GM21825 (cell line): ENCODE measurements at regions not wholly inside any gene's neighbourhood (a gene's known extent, or its start where the extent isn't known, plus 50 kb on each side); places are given as distances from the start of the nearest gene placed in this dataset.

Experiments
- ATAC-seq: cut with Tn5 transposase; IDR thresholded peaks from one replicate; pipeline ENCODE4 v1.9.1; 2021; ENCODE audit warnings: mild to moderate bottlenecking, moderate library complexity; ENCODE audit not compliant: unreplicated experiment

GRCh38 chrX:16436348-16437188, 213.4 kb upstream of the S100G start:
- ATAC-seq: peak; percentile 75

GRCh38 chrX:16440446-16440845, 209.5 kb upstream of the S100G start:
- no peak for ATAC-seq

- ATAC-seq: no peak
Observed at GRCh38 chrX:16444353-16444752, 205.6 kb upstream of the S100G start.

DNA sequence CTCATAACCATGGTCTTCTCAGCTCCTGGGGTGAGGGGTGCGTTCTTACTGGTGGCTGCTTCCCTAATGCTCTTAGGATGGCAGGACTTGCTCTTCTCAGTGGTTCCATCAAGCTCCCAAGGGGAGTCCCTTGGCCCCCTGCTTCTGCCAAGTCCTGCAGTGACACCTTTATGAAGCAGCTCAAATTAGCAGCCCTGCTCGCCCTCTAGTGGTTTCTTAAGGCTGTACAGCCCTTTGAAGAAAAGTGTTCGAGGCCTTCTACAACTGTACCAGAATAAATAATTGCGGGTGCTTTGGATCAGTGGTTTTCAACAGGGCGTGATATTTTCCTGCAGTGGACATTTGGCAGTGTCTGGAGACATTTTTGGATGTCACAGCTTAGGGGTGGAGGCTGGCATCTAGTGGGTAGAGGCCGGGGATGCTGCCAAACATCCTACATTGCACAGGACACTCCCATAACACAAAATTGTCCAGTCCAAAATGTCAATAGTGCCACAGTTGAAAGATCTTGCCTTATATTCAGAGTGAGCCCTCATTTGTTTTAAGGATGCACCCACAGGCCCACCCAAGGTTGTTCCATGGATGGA, 204.7 kb upstream of the S100G start:
- ATAC-seq: peak; percentile 52

DNA sequence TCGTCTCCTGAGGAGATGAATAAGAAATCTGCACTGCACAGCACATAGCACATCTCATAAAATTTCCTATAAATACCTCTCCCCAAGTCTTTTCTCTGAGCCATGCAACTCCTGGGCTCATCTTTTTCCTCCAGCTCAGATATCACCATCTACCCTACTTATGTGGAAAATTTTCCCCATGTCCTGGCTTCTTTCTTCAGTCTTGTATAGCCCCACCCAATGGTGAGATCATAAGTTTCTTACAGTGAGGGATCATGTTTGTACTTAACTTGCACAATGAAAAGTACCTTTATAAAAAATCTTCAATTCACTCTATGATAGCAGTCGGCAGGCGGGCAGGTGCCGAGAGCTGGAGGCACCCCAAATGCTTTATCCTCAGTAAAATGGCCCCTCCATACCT, 198.6 kb upstream of the S100G start:
- ATAC-seq: no peak

DNA sequence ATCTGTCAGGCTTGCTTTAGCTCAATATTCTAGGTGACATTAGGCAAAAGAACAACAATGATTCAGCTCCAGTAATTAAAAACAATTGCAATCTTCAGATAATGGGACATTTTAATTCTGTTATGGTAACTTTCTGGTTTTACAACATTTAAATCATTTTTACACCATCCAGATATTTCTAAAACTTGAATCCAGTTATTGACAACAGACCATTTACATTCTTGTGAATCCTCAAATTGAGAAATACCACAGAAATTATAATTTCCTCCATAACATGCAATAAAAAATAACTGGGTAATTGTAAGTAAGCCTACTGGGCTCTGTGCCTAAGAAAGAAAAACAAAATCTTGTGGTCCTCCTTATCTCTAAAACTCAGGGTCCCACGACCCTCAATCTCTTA, 195.0 kb upstream of the S100G start:
- no peak for ATAC-seq

GRCh38 chrX:16457239-16457638, 192.7 kb upstream of the S100G start:
- ATAC-seq: no peak

DNA sequence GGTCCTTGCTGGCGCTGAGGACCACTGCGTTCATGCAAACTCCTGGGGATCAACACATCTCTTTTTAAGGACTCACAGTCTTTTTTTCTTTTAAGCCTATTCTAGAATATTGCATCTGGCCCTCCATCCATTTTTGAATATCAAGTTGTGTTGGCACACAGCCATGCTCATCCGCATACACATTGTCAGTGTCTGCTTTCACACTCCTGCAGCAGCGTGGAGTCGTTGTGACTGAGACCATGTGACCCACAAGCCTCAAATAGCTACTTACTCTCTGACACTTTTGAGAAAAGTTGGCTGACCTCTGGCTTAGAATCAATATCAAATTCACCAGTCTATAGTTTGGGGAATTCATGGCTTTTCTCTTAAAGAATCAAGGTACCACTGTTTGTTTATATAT, 191.8 kb upstream of the S100G start:
- ATAC-seq: no peak

- no peak for ATAC-seq
Observed at GRCh38 chrX:16459008-16459407, 190.9 kb upstream of the S100G start.

GRCh38 chrX:16461968-16462367, 188.0 kb upstream of the S100G start:
- no peak for ATAC-seq

GRCh38 chrX:16462912-16463311, 187.0 kb upstream of the S100G start:
- no peak for ATAC-seq

DNA sequence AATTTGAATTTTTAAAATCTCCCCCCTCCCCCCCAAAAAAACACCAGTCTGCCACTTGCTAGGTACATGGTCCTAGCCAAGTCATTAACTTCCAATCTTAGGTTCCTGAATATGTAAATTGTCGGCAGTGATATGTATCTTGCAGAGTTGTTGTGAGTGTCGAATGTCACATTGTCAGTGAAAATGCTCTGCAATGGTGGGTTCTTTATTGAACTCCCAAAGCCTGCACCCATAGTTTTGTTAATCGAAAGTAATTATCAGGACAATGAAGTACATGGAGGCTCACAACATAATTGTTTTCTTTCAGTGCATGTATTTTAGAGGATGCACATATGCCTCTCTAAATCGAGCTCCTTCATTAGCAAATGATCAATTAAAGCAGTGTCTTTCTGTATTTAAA, 185.6 kb upstream of the S100G start:
- no peak for ATAC-seq

DNA sequence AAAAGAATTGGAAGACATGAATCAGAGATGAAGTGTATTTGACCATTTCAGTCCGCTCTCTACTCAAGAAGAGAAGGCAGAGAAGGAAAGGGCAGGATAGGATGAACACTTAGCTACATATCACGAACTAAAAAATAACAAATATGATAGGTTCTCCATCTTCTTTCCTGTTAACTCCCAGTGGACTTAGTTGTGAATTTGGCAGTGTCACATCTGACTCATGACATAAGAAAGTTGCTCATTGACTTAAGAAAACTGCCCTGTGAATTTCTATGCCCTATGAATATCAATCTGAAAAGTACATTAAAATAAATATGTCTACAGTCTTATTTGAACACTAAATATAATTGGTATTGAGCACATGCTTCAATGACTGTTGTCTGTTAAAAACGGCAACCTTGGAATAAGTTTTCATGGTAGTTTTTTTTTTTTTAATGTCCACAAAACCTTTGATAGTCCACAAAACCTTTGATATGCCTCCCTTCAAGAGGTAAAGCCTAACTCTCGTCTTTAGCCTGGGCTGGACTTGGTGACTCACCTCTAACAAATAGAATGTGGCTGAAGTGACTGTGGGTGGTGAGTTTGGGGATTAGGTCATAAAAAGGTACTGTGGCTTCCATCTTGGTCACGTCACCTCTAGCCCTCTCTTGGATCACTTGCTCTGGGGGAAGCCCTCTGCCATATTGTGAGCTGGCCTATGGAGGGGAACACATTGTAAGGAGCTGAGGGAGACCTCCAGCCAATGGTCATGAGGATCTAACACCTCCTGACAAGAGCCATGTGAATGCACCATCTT, 184.7 kb upstream of the S100G start:
- no peak for ATAC-seq

GRCh38 chrX:16466640-16467432, 183.1 kb upstream of the S100G start:
- ATAC-seq: no peak

DNA sequence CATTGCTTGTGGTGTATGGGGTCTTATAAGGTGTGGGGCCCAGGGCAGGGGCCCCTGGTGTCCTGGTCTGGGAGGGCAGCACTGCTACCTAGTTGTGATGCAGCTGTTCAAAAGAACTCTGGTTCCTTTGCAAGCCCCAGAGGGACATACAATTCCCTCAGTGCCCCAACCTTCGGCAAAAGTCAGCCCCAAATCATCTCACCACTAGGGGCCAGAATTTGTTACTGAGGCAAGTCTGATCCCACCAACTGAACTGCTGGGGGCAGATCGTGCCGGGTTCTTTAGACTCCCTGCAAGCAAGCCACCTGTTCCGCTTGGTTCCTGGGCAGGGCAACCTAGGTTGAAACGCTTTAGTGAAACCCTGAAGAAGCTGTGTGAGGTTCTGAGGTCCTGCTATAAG, 180.1 kb upstream of the S100G start:
- no peak for ATAC-seq

GRCh38 chrX:16472345-16472744, 177.6 kb upstream of the S100G start:
- ATAC-seq: no peak

GRCh38 chrX:16474511-16474910, 175.4 kb upstream of the S100G start:
- ATAC-seq: no peak

DNA sequence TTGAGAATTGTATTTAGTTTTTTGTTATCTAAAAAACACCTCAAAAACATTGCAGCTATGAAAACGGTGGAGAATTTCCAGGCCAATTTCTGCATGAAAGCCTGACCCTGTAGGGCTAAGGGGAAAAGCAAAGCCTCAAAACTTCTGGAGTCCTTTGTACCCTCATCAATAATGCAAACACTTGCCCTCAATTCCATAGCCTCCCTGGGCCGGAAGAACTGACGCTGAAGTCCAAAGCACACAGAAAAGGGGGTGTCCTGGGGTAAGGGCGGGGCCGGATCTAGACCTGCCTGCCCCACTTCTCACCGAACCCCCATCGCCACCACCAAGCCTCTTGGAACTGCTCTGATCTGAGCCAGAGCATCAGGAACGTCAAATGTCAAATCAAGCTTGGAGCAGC, 173.9 kb upstream of the S100G start:
- ATAC-seq: no peak

- ATAC-seq: no peak
Observed at GRCh38 chrX:16476692-16477091, 173.3 kb upstream of the S100G start.

DNA sequence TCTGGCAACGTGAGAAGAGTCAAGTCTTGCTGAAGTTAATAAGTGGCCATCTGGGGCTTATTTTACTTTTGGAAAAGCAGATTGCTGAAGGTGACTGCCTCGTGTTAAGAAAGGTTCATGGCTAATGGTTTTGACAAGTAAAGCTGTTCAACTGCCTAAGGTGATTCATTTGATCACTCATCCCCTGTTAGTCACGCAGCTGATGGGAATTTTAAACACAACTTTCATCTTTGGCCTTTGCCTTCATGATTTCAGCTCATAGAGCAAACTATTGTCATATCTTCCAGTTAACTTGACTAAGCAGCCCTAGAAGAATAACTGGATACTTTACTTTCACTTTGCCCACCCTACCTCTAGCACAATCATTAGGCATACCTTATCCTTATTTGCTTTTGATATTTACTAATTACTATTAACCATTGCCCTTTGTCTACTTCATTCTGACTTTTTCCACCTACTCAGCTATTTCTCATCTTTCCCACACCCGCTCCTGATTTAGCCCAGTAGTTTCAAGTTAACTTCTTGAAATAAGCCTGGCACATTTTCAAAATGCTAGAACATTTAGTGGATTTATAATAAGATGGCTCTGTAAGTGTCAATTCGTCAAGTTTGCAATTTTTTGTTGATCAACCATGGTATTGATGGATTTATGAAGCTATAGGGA, 170.6 kb upstream of the S100G start:
- ATAC-seq: no peak

GRCh38 chrX:16480049-16480448, 169.9 kb upstream of the S100G start:
- no peak for ATAC-seq
